HFFc6 (cell line): ENCODE measurements at regions not wholly inside any gene's neighbourhood (a gene's known extent, or its start where the extent isn't known, plus 50 kb on each side); places are given as distances from the start of the nearest gene placed in this dataset.

Source experiments
- DNase-seq: peaks from one replicate; pipeline ENCODE4 v3.0.0-alpha.2; 2018
- H3K27ac Mint-ChIP-seq: 2 replicates; pipeline ENCODE4 v1.8.0; 2020; ENCODE audit warnings: mild to moderate bottlenecking, mixed read lengths
- H3K27me3 Mint-ChIP-seq: 2 replicates; pipeline ENCODE4 v1.8.0; 2021; ENCODE audit warnings: mild to moderate bottlenecking, moderate library complexity, mixed read lengths; ENCODE audit not compliant: insufficient read depth
- H3K36me3 Mint-ChIP-seq: 2 replicates; pipeline ENCODE4 v1.8.0; 2021; ENCODE audit warnings: low read depth, mixed read lengths
- H3K4me1 Mint-ChIP-seq: 2 replicates; pipeline ENCODE4 v1.8.0; 2020; ENCODE audit warnings: low read depth, mixed read lengths
- H3K4me3 Mint-ChIP-seq: 2 replicates; pipeline ENCODE4 v1.8.0; 2020; ENCODE audit warnings: mild to moderate bottlenecking, moderate library complexity, mixed read lengths
- H3K9me3 Mint-ChIP-seq: 2 replicates; pipeline ENCODE4 v1.8.0; 2020; ENCODE audit warnings: mild to moderate bottlenecking, mixed read lengths
- TF ChIP-seq, protein P1 (sequence below): fragments of 200-600 bp; sonication (generic); IDR thresholded peaks from 2 replicates; pipeline ENCODE4 v1.5.0; 2021; ENCODE audit warnings: antibody characterized with exemption, mild to moderate bottlenecking

DNA sequence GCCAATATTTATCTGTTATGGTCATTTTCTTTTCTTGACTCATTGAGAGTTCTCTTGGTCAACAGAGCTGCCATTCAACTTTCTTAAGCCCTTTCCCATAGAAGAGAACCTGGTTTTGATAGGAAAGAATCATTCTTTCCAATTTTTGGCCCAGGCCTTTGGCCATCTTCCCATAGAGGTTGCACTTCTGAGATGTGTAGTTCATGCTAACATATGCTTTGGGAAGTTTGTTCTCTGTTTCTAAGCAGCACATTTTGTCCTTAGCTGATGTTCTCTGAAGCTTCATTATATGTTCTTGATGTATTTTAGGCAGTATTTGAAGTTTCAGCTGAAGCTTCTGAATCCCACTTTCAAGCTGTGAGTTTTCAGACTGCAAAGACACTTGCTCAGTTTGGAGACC lies 161.1 kb downstream of the VEGFC start:
- Mint-ChIP-seq H3K27me3 (peaks cover 5% of the 10 kb centered on the region), H3K4me3 (no peak overlapping the region), H3K36me3 (no peaks in the 10 kb centered on the region), H3K27ac (no peak overlapping the region), H3K4me1 (peaks cover 19% of the 10 kb centered on the region), H3K9me3 (no peaks in the 10 kb centered on the region)
- DNase-seq, result no peak
- TF ChIP-seq, protein P1, sequence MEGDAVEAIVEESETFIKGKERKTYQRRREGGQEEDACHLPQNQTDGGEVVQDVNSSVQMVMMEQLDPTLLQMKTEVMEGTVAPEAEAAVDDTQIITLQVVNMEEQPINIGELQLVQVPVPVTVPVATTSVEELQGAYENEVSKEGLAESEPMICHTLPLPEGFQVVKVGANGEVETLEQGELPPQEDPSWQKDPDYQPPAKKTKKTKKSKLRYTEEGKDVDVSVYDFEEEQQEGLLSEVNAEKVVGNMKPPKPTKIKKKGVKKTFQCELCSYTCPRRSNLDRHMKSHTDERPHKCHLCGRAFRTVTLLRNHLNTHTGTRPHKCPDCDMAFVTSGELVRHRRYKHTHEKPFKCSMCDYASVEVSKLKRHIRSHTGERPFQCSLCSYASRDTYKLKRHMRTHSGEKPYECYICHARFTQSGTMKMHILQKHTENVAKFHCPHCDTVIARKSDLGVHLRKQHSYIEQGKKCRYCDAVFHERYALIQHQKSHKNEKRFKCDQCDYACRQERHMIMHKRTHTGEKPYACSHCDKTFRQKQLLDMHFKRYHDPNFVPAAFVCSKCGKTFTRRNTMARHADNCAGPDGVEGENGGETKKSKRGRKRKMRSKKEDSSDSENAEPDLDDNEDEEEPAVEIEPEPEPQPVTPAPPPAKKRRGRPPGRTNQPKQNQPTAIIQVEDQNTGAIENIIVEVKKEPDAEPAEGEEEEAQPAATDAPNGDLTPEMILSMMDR, result no peak
